ENCODE measurements at regions not wholly inside any gene's neighbourhood (a gene's known extent, or its start where the extent isn't known, plus 50 kb on each side); places are given as distances from the start of the nearest gene placed in this dataset.

GRCh38 chr12:107372229-107372658 is 278.9 kb upstream of the CRY1 start:
- H3K9me3 ChIP-seq: no peaks in the 10 kb centered on the region
- H3K4me1 ChIP-seq: no peaks in the 10 kb centered on the region
- H3K27ac ChIP-seq: no peak overlapping the region
- in situ Hi-C loops (cut with MboI; ENCODE audit: low sequenced_read_pairs in 4 of 4): no loop called here
- intact Hi-C loops (cut with DNase I; ENCODE audit: low total_unique reads): no loop called here
- no peak overlapping the region for H3K4me3 ChIP-seq
- no peaks in the 10 kb centered on the region for H3K36me3 ChIP-seq
- no peak for ATAC-seq
- TF ChIP-seq POLR2A (IDR thresholded peaks at IDR 0.05): no peak
- TF ChIP-seq, protein P1, sequence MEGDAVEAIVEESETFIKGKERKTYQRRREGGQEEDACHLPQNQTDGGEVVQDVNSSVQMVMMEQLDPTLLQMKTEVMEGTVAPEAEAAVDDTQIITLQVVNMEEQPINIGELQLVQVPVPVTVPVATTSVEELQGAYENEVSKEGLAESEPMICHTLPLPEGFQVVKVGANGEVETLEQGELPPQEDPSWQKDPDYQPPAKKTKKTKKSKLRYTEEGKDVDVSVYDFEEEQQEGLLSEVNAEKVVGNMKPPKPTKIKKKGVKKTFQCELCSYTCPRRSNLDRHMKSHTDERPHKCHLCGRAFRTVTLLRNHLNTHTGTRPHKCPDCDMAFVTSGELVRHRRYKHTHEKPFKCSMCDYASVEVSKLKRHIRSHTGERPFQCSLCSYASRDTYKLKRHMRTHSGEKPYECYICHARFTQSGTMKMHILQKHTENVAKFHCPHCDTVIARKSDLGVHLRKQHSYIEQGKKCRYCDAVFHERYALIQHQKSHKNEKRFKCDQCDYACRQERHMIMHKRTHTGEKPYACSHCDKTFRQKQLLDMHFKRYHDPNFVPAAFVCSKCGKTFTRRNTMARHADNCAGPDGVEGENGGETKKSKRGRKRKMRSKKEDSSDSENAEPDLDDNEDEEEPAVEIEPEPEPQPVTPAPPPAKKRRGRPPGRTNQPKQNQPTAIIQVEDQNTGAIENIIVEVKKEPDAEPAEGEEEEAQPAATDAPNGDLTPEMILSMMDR (IDR thresholded peaks at IDR 0.05 in 4 of 5, conservative IDR thresholded peaks at IDR 0.05 in 1 of 5): no peak
- DNase-seq: no peak
- no peaks in the 10 kb centered on the region for H3K27me3 ChIP-seq

GRCh38 chr12:107373238-107373809 is 280.0 kb upstream of the CRY1 start:
- no peak for DNase-seq
- Histone ChIP-seq H3K27ac (no peak overlapping the region), H3K36me3 (no peaks in the 10 kb centered on the region), H3K9me3 (no peaks in the 10 kb centered on the region), H3K4me3 (no peak overlapping the region), H3K4me1 (no peaks in the 10 kb centered on the region), H3K27me3 (no peaks in the 10 kb centered on the region)
- in situ Hi-C loops (cut with MboI; ENCODE audit: low sequenced_read_pairs in 4 of 4): no loop called here
- no peak for TF ChIP-seq POLR2A (IDR thresholded peaks at IDR 0.05)
- TF ChIP-seq, protein P1 (IDR thresholded peaks at IDR 0.05 in 4 of 5, conservative IDR thresholded peaks at IDR 0.05 in 1 of 5): no peak
- ATAC-seq: no peak
- intact Hi-C loops (cut with DNase I; ENCODE audit: low total_unique reads): no loop called here

DNA sequence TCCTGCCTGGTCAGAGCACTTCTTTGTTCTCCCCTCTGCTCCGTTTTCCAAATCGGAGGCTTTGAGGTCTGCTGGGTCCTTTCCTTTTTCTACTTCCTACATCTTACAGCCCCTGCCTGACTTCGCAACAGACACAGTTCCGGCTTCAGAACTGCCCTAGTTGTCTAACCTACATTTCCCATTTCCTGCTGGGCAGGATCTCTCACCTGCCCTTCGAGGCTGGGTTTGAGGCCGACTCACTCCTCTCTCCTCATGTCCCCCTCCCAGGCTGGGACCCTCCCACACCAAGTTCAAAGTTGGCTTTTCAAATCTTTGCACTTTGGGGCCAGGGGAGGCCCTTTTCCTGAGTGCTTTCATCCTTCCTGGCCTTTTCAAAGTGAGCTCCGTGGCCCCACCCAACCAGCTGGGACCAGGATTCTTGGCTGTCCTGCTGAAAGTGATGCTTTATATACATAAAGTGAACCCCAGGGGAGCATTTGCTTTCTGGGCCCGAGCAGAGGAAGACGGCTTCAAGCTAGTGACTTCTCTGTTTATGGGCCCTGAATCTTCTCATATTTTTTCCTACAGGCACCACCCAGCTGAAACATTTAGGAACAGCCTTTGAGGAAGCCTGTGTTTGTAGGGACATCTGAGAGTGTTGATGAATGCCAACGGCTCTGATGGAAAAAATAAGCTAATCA is 281.0 kb upstream of the CRY1 start:
- in situ Hi-C loops (cut with MboI; ENCODE audit: low sequenced_read_pairs in 4 of 4): no loop called here
- H3K27ac ChIP-seq: no peak overlapping the region
- H3K4me1 ChIP-seq: no peaks in the 10 kb centered on the region
- H3K4me3 ChIP-seq: no peak overlapping the region
- H3K27me3 ChIP-seq: no peaks in the 10 kb centered on the region
- ATAC-seq (no peak), DNase-seq (no peak)
- no peak for TF ChIP-seq POLR2A (IDR thresholded peaks at IDR 0.05)
- TF ChIP-seq, protein P1 (IDR thresholded peaks at IDR 0.05 in 4 of 5, conservative IDR thresholded peaks at IDR 0.05 in 1 of 5): no peak
- intact Hi-C loops (cut with DNase I; ENCODE audit: low total_unique reads): no loop called here
- H3K36me3 ChIP-seq: no peaks in the 10 kb centered on the region
- no peaks in the 10 kb centered on the region for H3K9me3 ChIP-seq

- Histone ChIP-seq H3K27me3 (no peaks in the 10 kb centered on the region), H3K4me1 (no peaks in the 10 kb centered on the region), H3K36me3 (no peaks in the 10 kb centered on the region), H3K4me3 (no peak overlapping the region), H3K27ac (no peak overlapping the region), H3K9me3 (no peaks in the 10 kb centered on the region)
- ATAC-seq: no peak
- no peak for TF ChIP-seq POLR2A (IDR thresholded peaks at IDR 0.05)
- TF ChIP-seq, protein P1 (IDR thresholded peaks at IDR 0.05 in 4 of 5, conservative IDR thresholded peaks at IDR 0.05 in 1 of 5): no peak
- in situ Hi-C loops (cut with MboI; ENCODE audit: low sequenced_read_pairs in 4 of 4): no loop called here
- intact Hi-C loops (cut with DNase I; ENCODE audit: low total_unique reads): no loop called here
- no peak for DNase-seq
Observed at GRCh38 chr12:107375231-107375630, 281.9 kb upstream of the CRY1 start.

All from gastrocnemius medialis (tissue), 4 donors.